ENCODE measurements at regions not wholly inside any gene's neighbourhood (a gene's known extent, or its start where the extent isn't known, plus 50 kb on each side); places are given as distances from the start of the nearest gene placed in this dataset.

GRCh38 chr11:121917482-121917881 is 198.5 kb downstream of the BLID start:
- TF ChIP-seq, protein P1, sequence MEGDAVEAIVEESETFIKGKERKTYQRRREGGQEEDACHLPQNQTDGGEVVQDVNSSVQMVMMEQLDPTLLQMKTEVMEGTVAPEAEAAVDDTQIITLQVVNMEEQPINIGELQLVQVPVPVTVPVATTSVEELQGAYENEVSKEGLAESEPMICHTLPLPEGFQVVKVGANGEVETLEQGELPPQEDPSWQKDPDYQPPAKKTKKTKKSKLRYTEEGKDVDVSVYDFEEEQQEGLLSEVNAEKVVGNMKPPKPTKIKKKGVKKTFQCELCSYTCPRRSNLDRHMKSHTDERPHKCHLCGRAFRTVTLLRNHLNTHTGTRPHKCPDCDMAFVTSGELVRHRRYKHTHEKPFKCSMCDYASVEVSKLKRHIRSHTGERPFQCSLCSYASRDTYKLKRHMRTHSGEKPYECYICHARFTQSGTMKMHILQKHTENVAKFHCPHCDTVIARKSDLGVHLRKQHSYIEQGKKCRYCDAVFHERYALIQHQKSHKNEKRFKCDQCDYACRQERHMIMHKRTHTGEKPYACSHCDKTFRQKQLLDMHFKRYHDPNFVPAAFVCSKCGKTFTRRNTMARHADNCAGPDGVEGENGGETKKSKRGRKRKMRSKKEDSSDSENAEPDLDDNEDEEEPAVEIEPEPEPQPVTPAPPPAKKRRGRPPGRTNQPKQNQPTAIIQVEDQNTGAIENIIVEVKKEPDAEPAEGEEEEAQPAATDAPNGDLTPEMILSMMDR (IDR thresholded peaks at IDR 0.05): no peak
- no peak for TF ChIP-seq POLR2A (IDR thresholded peaks at IDR 0.05)
- no peak for TF ChIP-seq POLR2AphosphoS5 (IDR thresholded peaks at IDR 0.05)
